Astrocyte (in vitro differentiated cells and primary cell): ENCODE measurements at regions not wholly inside any gene's neighbourhood (a gene's known extent, or its start where the extent isn't known, plus 50 kb on each side); places are given as distances from the start of the nearest gene placed in this dataset.

Experiments
- CTCF ChIP-seq: IDR thresholded peaks from 2 replicates; pipeline ENCODE4 v1.5.1; 2011; ENCODE audit warnings: low read depth, mild to moderate bottlenecking, inconsistent platforms, low read length, moderate library complexity; ENCODE audit not compliant: insufficient read depth
- EZH2 ChIP-seq: IDR thresholded peaks from 2 replicates; pipeline ENCODE4 v1.6.1; 2012; ENCODE audit warnings: mild to moderate bottlenecking, low read length, inconsistent platforms; ENCODE audit not compliant: insufficient read depth

GRCh38 chr18:5732318-5732717, 163.0 kb downstream of the TMEM200C start:
- TF ChIP-seq CTCF (no peak), EZH2 (no peak)
